ENCODE measurements at regions not wholly inside any gene's neighbourhood (a gene's known extent, or its start where the extent isn't known, plus 50 kb on each side); places are given as distances from the start of the nearest gene placed in this dataset.
"Not testable (repeated sequence)": the region's sequence is repeated elsewhere in the genome, so short reads cannot be mapped to it uniquely, and the experiment has no call there.

GRCh38 chr3:30453360-30454039 lies 152.9 kb upstream of the TGFBR2 start:
- Histone ChIP-seq H3K9ac (ENCODE audit: extremely low read depth, low read length, poor library complexity, severe bottlenecking) (no peak overlapping the region), H3K36me3 (ENCODE audit: control insufficient read depth, insufficient read depth, low read length) (no peaks in the 10 kb centered on the region), H3K4me1 (ENCODE audit: control insufficient read depth, insufficient read depth, low read length) (no peaks in the 10 kb centered on the region), H3K9me3 (ENCODE audit: control insufficient read depth, low read length) (peaks cover 5% of the 10 kb centered on the region), H3K27ac (ENCODE audit: low read depth, low read length) (no peak overlapping the region), H3K4me3 (ENCODE audit: low read length) (no peak overlapping the region), H3K27me3 (ENCODE audit: control insufficient read depth, insufficient read depth, low read length, poor library complexity, severe bottlenecking) (no peaks in the 10 kb centered on the region)
- Mint-ChIP-seq H3K4me1 (no peaks in the 10 kb centered on the region), H3K27ac (no peak overlapping the region), H3K4me3 (no peak overlapping the region), H3K9me3 (peaks cover 9% of the 10 kb centered on the region), H3K27me3 (ENCODE audit: insufficient read depth) (no peaks in the 10 kb centered on the region), H3K36me3 (ENCODE audit: low read depth) (no peaks in the 10 kb centered on the region)
- no peak for DNase-seq
- WGBS, 2 experiments (ENCODE audit: insufficient coverage in 1 of 2, insufficient read length in 1 of 2), result 93 to 100% methylated on average over 1 to 4 of the region's 4 CpGs
- TF ChIP-seq CTCF (conservative IDR thresholded peaks at IDR 0.05), result no peak

- WGBS, 2 experiments (ENCODE audit: insufficient coverage in 1 of 2, insufficient read length in 1 of 2), result 90% methylated on average over 1 of the region's 1 CpG
- no peak for DNase-seq
- Mint-ChIP-seq H3K4me3 (no peak overlapping the region), H3K4me1 (no peaks in the 10 kb centered on the region), H3K9me3 (peaks cover 9% of the 10 kb centered on the region), H3K36me3 (ENCODE audit: low read depth) (no peaks in the 10 kb centered on the region), H3K27me3 (ENCODE audit: insufficient read depth) (no peaks in the 10 kb centered on the region), H3K27ac (no peak overlapping the region)
- Histone ChIP-seq H3K36me3 (ENCODE audit: control insufficient read depth, insufficient read depth, low read length) (no peaks in the 10 kb centered on the region), H3K9ac (ENCODE audit: extremely low read depth, low read length, poor library complexity, severe bottlenecking) (no peak overlapping the region), H3K9me3 (ENCODE audit: control insufficient read depth, low read length) (peaks cover 5% of the 10 kb centered on the region), H3K27ac (ENCODE audit: low read depth, low read length) (no peak overlapping the region), H3K27me3 (ENCODE audit: control insufficient read depth, insufficient read depth, low read length, poor library complexity, severe bottlenecking) (no peaks in the 10 kb centered on the region), H3K4me1 (ENCODE audit: control insufficient read depth, insufficient read depth, low read length) (no peaks in the 10 kb centered on the region), H3K4me3 (ENCODE audit: low read length) (no peak overlapping the region)
- TF ChIP-seq CTCF (conservative IDR thresholded peaks at IDR 0.05), result no peak
Observed at GRCh38 chr3:30454636-30455035, 151.8 kb upstream of the TGFBR2 start.

- H3K4me3 ChIP-seq (ENCODE audit: low read length); H3K4me3 Mint-ChIP-seq; H3K9ac ChIP-seq (ENCODE audit: extremely low read depth, low read length, poor library complexity, severe bottlenecking); H3K27ac Mint-ChIP-seq; H3K27me3 Mint-ChIP-seq (ENCODE audit: insufficient read depth); H3K27me3 ChIP-seq (ENCODE audit: control insufficient read depth, insufficient read depth, low read length, poor library complexity, severe bottlenecking); H3K9me3 ChIP-seq (ENCODE audit: control insufficient read depth, low read length); H3K4me1 Mint-ChIP-seq; H3K36me3 ChIP-seq (ENCODE audit: control insufficient read depth, insufficient read depth, low read length); DNase-seq; H3K9me3 Mint-ChIP-seq; H3K27ac ChIP-seq (ENCODE audit: low read depth, low read length); H3K36me3 Mint-ChIP-seq (ENCODE audit: low read depth); H3K4me1 ChIP-seq (ENCODE audit: control insufficient read depth, insufficient read depth, low read length): not testable (repeated sequence)
- WGBS, 2 experiments (ENCODE audit: insufficient coverage in 1 of 2, insufficient read length in 1 of 2), result 57 to 92% methylated on average over 1 to 4 of the region's 4 CpGs
Observed at GRCh38 chr3:30455112-30455511, 151.3 kb upstream of the TGFBR2 start.

GRCh38 chr3:30455840-30456239 lies 150.6 kb upstream of the TGFBR2 start:
- Histone ChIP-seq H3K4me3 (ENCODE audit: low read length) (no peak overlapping the region), H3K36me3 (ENCODE audit: control insufficient read depth, insufficient read depth, low read length) (no peaks in the 10 kb centered on the region), H3K4me1 (ENCODE audit: control insufficient read depth, insufficient read depth, low read length) (no peaks in the 10 kb centered on the region), H3K27ac (ENCODE audit: low read depth, low read length) (no peak overlapping the region), H3K9me3 (ENCODE audit: control insufficient read depth, low read length) (peaks cover 5% of the 10 kb centered on the region), H3K27me3 (ENCODE audit: control insufficient read depth, insufficient read depth, low read length, poor library complexity, severe bottlenecking) (no peaks in the 10 kb centered on the region), H3K9ac (ENCODE audit: extremely low read depth, low read length, poor library complexity, severe bottlenecking) (no peak overlapping the region)
- 85 to 89% methylated on average over 3 of the region's 3 CpGs for WGBS, 2 experiments (ENCODE audit: insufficient coverage in 1 of 2, insufficient read length in 1 of 2)
- no peaks in the 10 kb centered on the region for H3K4me1 Mint-ChIP-seq
- no peak overlapping the region for H3K4me3 Mint-ChIP-seq
- H3K36me3 Mint-ChIP-seq (ENCODE audit: low read depth), result no peaks in the 10 kb centered on the region
- no peak for TF ChIP-seq CTCF (conservative IDR thresholded peaks at IDR 0.05)
- H3K27ac Mint-ChIP-seq, result no peak overlapping the region
- H3K9me3 Mint-ChIP-seq, result peaks cover 9% of the 10 kb centered on the region
- H3K27me3 Mint-ChIP-seq (ENCODE audit: insufficient read depth), result no peaks in the 10 kb centered on the region
- DNase-seq, result no peak

Data from endodermal cell (in vitro differentiated cells).